Kidney (tissue), 13 donors: ENCODE measurements at regions not wholly inside any gene's neighbourhood (a gene's known extent, or its start where the extent isn't known, plus 50 kb on each side); places are given as distances from the start of the nearest gene placed in this dataset.

Experiments used
- DNase-seq, 5 donors: peaks; one replicate each; pipeline ENCODE4 v3.0.0-alpha.2; 2013 to 2020
- FAIRE-seq: peaks from 2 replicates; lab custom pipeline; 2012; peaks lifted over from hg19 to GRCh38; lab: Jason Lieb, UNC
- H3K27ac ChIP-seq, 2 donors: one replicate each; pipeline ENCODE4 v1.7.0; 2013; ENCODE audit warnings: low read depth in 2 of 2, low read length in 2 of 2, inconsistent platforms in 1 of 2
- H3K27me3 ChIP-seq: one replicate; pipeline ENCODE4 v1.7.1; 2013; ENCODE audit warnings: low read length, inconsistent platforms; ENCODE audit not compliant: control insufficient read depth, insufficient read depth
- H3K36me3 ChIP-seq, 3 donors: one replicate each; pipeline versions ENCODE4 v1.7.0 to v1.7.1; 2013; ENCODE audit warnings: low read length in 3 of 3, control low read depth in 1 of 3, inconsistent platforms in 1 of 3; ENCODE audit not compliant: insufficient read depth in 3 of 3, control insufficient read depth in 2 of 3
- H3K4me1 ChIP-seq, 3 donors: one replicate each; pipeline versions ENCODE4 v1.7.0 to v1.7.1; 2013; ENCODE audit warnings: low read length in 3 of 3, inconsistent platforms in 1 of 3, low read depth in 1 of 3; ENCODE audit not compliant: control insufficient read depth in 2 of 3, insufficient read depth in 2 of 3
- H3K4me3 ChIP-seq, 3 donors: one replicate each; pipeline versions ENCODE4 v1.7.0 to v1.8.1; 2013; ENCODE audit warnings: low read length in 3 of 3, control low read depth in 1 of 3, inconsistent platforms in 1 of 3
- H3K9ac ChIP-seq, 3 donors: one replicate each; pipeline versions ENCODE4 v1.7.0 to v1.7.1; 2013; ENCODE audit warnings: low read length in 3 of 3, control low read depth in 1 of 3, inconsistent platforms in 1 of 3
- H3K9me3 ChIP-seq, 3 donors: one replicate each; pipeline versions ENCODE4 v1.7.0 to v1.7.1; 2013; ENCODE audit warnings: low read length in 3 of 3, control low read depth in 1 of 3, inconsistent platforms in 1 of 3; ENCODE audit not compliant: control insufficient read depth in 2 of 3, insufficient read depth in 1 of 3
- intact Hi-C: fragments of 100-400 bp; cut with DNase I; formaldehyde crosslinking; loops from one replicate; pipeline ENCODE4 v1.11.1; 2022
- TF ChIP-seq, protein P1 (sequence below): IDR thresholded peaks from 3 replicates; pipeline ENCODE4 v1.5.1; 2012; ENCODE audit warnings: mild to moderate bottlenecking, moderate library complexity, borderline replicate concordance; ENCODE audit not compliant: insufficient read depth; ENCODE audit errors: extremely low read depth
- donor health status: control.
- donor health status: control.
- donor health status: control.
- donor health status: control.
- donor health status: control.
- donor health status: DM: yes; HTN: yes; CAD: no.
- donor health status: Normal renal cell carcinoma (clear cell type).

DNA sequence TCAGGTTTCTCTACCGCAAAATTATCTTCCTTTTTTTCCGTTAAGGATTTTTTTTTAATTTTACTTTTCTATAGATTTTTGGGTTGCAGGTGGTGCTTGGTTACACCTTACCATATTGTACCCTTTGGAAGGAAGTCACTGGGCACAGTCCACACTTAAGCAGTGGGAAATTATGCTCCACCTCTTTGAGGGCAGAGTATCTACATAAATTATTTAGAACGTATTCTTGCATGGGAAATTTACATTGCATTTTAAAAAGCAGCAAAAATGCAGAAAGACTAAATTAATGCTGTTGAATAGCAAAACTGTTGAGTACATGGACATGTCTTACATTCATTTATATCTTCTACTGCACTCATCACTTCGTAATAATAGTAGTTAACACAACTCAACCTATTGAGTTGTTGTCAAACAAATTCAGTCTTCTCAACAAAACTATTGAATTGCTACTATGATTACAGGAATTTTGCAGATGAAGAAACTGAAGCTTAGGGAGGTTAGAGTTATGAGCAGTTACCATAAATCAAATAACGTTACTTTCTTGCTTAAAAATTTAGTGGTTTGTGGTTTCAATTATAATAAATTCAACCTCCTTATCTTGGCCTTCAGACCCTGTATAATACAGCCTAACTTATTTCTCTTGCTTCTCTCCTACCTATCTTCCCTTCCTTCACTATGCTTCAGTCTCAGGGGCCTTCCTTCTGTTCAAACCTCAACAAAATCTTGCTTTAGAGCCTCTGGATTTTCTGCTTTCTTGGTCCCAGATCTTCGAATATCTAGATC is 97.4 kb upstream of the ARHGAP20 start:
- TF ChIP-seq, protein P1, sequence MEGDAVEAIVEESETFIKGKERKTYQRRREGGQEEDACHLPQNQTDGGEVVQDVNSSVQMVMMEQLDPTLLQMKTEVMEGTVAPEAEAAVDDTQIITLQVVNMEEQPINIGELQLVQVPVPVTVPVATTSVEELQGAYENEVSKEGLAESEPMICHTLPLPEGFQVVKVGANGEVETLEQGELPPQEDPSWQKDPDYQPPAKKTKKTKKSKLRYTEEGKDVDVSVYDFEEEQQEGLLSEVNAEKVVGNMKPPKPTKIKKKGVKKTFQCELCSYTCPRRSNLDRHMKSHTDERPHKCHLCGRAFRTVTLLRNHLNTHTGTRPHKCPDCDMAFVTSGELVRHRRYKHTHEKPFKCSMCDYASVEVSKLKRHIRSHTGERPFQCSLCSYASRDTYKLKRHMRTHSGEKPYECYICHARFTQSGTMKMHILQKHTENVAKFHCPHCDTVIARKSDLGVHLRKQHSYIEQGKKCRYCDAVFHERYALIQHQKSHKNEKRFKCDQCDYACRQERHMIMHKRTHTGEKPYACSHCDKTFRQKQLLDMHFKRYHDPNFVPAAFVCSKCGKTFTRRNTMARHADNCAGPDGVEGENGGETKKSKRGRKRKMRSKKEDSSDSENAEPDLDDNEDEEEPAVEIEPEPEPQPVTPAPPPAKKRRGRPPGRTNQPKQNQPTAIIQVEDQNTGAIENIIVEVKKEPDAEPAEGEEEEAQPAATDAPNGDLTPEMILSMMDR, result no peak
- intact Hi-C loops, result no loop called here

DNA sequence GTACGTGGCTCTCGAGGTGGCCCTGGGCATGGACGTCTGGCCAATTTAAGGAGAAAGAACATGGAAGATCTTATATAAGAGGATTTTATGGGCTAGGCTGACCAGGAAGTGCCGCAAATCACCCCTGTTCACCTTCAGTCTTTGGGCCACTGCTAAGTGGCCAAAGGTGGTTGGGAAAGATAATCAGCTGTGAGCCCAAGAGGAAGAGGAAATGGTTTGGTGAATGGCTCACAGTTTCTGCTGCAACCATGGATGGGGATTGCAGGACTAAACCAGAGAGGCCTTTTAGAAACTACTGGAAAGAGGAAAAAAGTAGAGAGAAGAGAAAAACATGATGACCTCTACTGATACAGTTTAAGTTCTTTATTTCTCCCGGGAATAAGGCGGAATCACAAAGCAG is 96.0 kb upstream of the ARHGAP20 start:
- no peaks in the 10 kb centered on the region for H3K27me3 ChIP-seq
- no peak overlapping the region for H3K4me3 ChIP-seq
- H3K4me1 ChIP-seq, result no peaks in the 10 kb centered on the region
- H3K9me3 ChIP-seq, result no peaks in the 10 kb centered on the region
- H3K9ac ChIP-seq, result no peak overlapping the region
- FAIRE-seq (no peak), DNase-seq (no peak)
- no peak overlapping the region for H3K27ac ChIP-seq
- TF ChIP-seq, protein P1, result no peak
- intact Hi-C loops, result no loop called here
- H3K36me3 ChIP-seq, result no peaks in the 10 kb centered on the region

More for the DNA sequence above, 97.4 kb upstream of the ARHGAP20 start:
- Histone ChIP-seq H3K4me1 (no peaks in the 10 kb centered on the region), H3K9me3 (no peaks in the 10 kb centered on the region), H3K9ac (no peak overlapping the region), H3K27ac (no peak overlapping the region), H3K36me3 (no peaks in the 10 kb centered on the region), H3K4me3 (no peak overlapping the region), H3K27me3 (no peaks in the 10 kb centered on the region)
- FAIRE-seq (no peak), DNase-seq (no peak)

DNA sequence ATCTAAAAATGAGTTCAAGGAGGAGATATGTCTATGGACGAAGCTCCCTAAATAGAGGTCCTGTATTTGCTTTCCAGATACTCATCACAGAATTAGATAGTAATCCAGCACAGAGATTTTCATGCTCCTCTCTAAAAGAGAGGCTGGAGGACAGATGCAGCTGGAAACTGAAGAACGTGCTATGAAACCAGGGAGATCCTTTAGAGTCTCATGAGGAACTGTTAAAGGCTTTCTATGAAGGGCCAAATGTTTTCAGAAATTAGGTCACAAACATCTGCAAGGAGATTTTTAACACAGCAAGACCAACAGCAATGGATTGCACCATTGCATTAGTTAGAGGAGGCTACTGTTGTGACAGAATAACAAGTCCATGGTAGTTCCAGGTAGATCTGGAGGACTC is 95.6 kb upstream of the ARHGAP20 start:
- H3K4me3 ChIP-seq, result no peak overlapping the region
- H3K9me3 ChIP-seq, result no peaks in the 10 kb centered on the region
- no peak overlapping the region for H3K27ac ChIP-seq
- intact Hi-C loops, result no loop called here
- H3K27me3 ChIP-seq, result no peaks in the 10 kb centered on the region
- no peak for DNase-seq
- no peak for FAIRE-seq
- TF ChIP-seq, protein P1, result no peak
- no peaks in the 10 kb centered on the region for H3K4me1 ChIP-seq
- no peak overlapping the region for H3K9ac ChIP-seq
- H3K36me3 ChIP-seq, result no peaks in the 10 kb centered on the region
